Neural cell (in vitro differentiated cells): ENCODE measurements at regions not wholly inside any gene's neighbourhood (a gene's known extent, or its start where the extent isn't known, plus 50 kb on each side); places are given as distances from the start of the nearest gene placed in this dataset.

ENCODE experiments used
- H2AFZ ChIP-seq: fragments of 200-600, 300-800 bp; sonication (generic), shearing (Covaris generic); 2 replicates; pipeline ENCODE4 v1.6.0; 2014; ENCODE audit warnings: low read depth, mild to moderate bottlenecking, antibody characterized with exemption, low read length, moderate library complexity
- H3F3A ChIP-seq: fragments of 200-600 bp; shearing (Covaris generic); 2 replicates; pipeline ENCODE4 v1.6.1; 2016; ENCODE audit warnings: mild to moderate bottlenecking, moderate library complexity, mixed read lengths, antibody characterized with exemption, low read length; ENCODE audit not compliant: insufficient read depth, poor library complexity, severe bottlenecking
- H3K27ac ChIP-seq: fragments of 200-600, 300-800 bp; sonication (generic), shearing (Covaris generic); 2 replicates; pipeline ENCODE4 v1.5.1; 2014; ENCODE audit warnings: mild to moderate bottlenecking, low read length, moderate library complexity
- H3K27me3 ChIP-seq: fragments of 300-800, 200-600 bp; sonication (generic), shearing (Covaris generic); 2 replicates; pipeline ENCODE4 v1.6.0; 2014; ENCODE audit warnings: mild to moderate bottlenecking, low read depth, low read length, moderate library complexity; ENCODE audit not compliant: insufficient read depth
- H3K36me3 ChIP-seq: fragments of 300-800, 200-600 bp; sonication (generic), shearing (Covaris generic); 2 replicates; pipeline ENCODE4 v1.5.1; 2014; ENCODE audit warnings: mild to moderate bottlenecking, antibody characterized with exemption, low read length, moderate library complexity; ENCODE audit not compliant: insufficient read depth
- H3K4me2 ChIP-seq: fragments of 300-800, 200-600 bp; sonication (generic), shearing (Covaris generic); 2 replicates; pipeline ENCODE4 v1.6.0; 2014; ENCODE audit warnings: mild to moderate bottlenecking, low read length
- H3K4me3 ChIP-seq: fragments of 300-800, 200-600 bp; sonication (generic), shearing (Covaris generic); 2 replicates; pipeline ENCODE4 v1.5.1; 2014; ENCODE audit warnings: mild to moderate bottlenecking, low read length, moderate library complexity
- H3K79me2 ChIP-seq: fragments of 200-600 bp; shearing (Covaris generic); replicated peaks from 2 replicates; pipeline ENCODE4 v1.6.0; 2014; ENCODE audit warnings: mild to moderate bottlenecking, low read length, moderate library complexity; ENCODE audit not compliant: insufficient read depth
- H3K9ac ChIP-seq: fragments of 300-800, 200-600 bp; sonication (generic), shearing (Covaris generic); 2 replicates; pipeline ENCODE4 v1.6.1; 2016; ENCODE audit warnings: mild to moderate bottlenecking, low read length, mixed read lengths
- H3K9me2 ChIP-seq: fragments of 200-600 bp; shearing (Covaris generic); 2 replicates; pipeline ENCODE4 v1.6.1; 2016; ENCODE audit warnings: mild to moderate bottlenecking, low read length, mixed read lengths; ENCODE audit not compliant: insufficient read depth
- H3K9me3 ChIP-seq: fragments of 200-600, 300-800 bp; sonication (generic), shearing (Covaris generic); 2 replicates; pipeline ENCODE4 v1.6.1; 2016; ENCODE audit warnings: mild to moderate bottlenecking, mixed run types, low read length, moderate library complexity, mixed read lengths
- H4K20me1 ChIP-seq: fragments of 200-600 bp; shearing (Covaris generic); 2 replicates; pipeline ENCODE4 v1.6.1; 2016; ENCODE audit warnings: mild to moderate bottlenecking, mixed run types; ENCODE audit not compliant: insufficient read depth
- EP300 ChIP-seq: fragments of 450-650 bp; conservative IDR thresholded peaks from 2 replicates; pipeline ENCODE4 v1.6.1; 2014; ENCODE audit warnings: antibody characterized with exemption, mild to moderate bottlenecking, moderate library complexity; ENCODE audit not compliant: poor library complexity, severe bottlenecking
- EZH2 ChIP-seq: fragments of 200-600, 300-800 bp; shearing (Covaris generic), sonication (generic); IDR thresholded peaks from 2 replicates; pipeline ENCODE4 v1.6.1; 2014; ENCODE audit warnings: antibody characterized with exemption, low read length, borderline replicate concordance, mild to moderate bottlenecking; ENCODE audit not compliant: insufficient read depth, poor library complexity, severe bottlenecking
- MXI1 ChIP-seq: fragments of 450-650 bp; conservative IDR thresholded peaks from 2 replicates; pipeline ENCODE4 v1.6.1; 2014; ENCODE audit warnings: antibody characterized with exemption, mild to moderate bottlenecking; ENCODE audit not compliant: poor library complexity, severe bottlenecking
- POLR2AphosphoS5 ChIP-seq: IDR thresholded peaks from 2 replicates; pipeline ENCODE4 v1.6.1; 2012
- RAD21 ChIP-seq: fragments of 450-650 bp; conservative IDR thresholded peaks from 2 replicates; pipeline ENCODE4 v1.6.1; 2014; ENCODE audit warnings: antibody characterized with exemption, mild to moderate bottlenecking, moderate library complexity
- SMC3 ChIP-seq: fragments of 450-650 bp; conservative IDR thresholded peaks from 2 replicates; pipeline ENCODE4 v1.6.1; 2014; ENCODE audit warnings: antibody characterized with exemption, mild to moderate bottlenecking, moderate library complexity; ENCODE audit not compliant: poor library complexity
- TAF1 ChIP-seq: IDR thresholded peaks from 2 replicates; pipeline ENCODE4 v1.6.1; 2012; ENCODE audit warnings: low read depth
- TF ChIP-seq, protein P1 (sequence below): fragments of 450-650 bp; IDR thresholded peaks from 2 replicates; pipeline ENCODE4 v1.5.1; 2014; ENCODE audit warnings: antibody characterized with exemption, mild to moderate bottlenecking, moderate library complexity; ENCODE audit not compliant: poor library complexity, severe bottlenecking
- TF ChIP-seq, protein P2 (sequence below): IDR thresholded peaks from 2 replicates; pipeline ENCODE4 v1.6.1; 2012; ENCODE audit warnings: borderline replicate concordance

DNA sequence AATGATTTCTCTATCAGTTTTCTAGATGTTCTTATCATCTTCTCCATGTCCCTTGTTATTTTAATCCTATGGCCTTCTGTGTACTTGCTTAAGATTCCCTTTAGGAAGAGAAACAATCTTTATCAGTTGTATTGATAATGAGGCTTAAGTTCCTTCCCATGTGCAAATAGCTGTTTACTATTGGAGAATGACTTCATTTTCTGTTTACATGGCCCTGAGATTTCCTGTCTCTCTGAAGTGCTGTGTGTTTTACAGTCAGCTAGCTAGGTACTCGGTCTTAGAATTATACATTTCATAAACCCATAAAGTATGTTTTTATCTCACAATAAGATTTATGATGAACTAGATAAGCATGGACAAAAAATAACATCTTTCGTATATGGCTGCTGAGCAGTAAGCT lies 67.5 kb upstream of the CCDC179 start:
- H3K9me3 ChIP-seq, result no peaks in the 10 kb centered on the region
- H3K27ac ChIP-seq, result no peak overlapping the region
- no peaks in the 10 kb centered on the region for H3K9me2 ChIP-seq
- H4K20me1 ChIP-seq, result no peaks in the 10 kb centered on the region
- no peak overlapping the region for H3K4me2 ChIP-seq
- H3K9ac ChIP-seq, result no peak overlapping the region
- no peaks in the 10 kb centered on the region for H3F3A ChIP-seq
- TF ChIP-seq RAD21, result no peak
- TF ChIP-seq TAF1, result no peak
- no peak for TF ChIP-seq EZH2
- no peak for TF ChIP-seq MXI1
- TF ChIP-seq, protein P1, sequence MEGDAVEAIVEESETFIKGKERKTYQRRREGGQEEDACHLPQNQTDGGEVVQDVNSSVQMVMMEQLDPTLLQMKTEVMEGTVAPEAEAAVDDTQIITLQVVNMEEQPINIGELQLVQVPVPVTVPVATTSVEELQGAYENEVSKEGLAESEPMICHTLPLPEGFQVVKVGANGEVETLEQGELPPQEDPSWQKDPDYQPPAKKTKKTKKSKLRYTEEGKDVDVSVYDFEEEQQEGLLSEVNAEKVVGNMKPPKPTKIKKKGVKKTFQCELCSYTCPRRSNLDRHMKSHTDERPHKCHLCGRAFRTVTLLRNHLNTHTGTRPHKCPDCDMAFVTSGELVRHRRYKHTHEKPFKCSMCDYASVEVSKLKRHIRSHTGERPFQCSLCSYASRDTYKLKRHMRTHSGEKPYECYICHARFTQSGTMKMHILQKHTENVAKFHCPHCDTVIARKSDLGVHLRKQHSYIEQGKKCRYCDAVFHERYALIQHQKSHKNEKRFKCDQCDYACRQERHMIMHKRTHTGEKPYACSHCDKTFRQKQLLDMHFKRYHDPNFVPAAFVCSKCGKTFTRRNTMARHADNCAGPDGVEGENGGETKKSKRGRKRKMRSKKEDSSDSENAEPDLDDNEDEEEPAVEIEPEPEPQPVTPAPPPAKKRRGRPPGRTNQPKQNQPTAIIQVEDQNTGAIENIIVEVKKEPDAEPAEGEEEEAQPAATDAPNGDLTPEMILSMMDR, result no peak
- TF ChIP-seq POLR2AphosphoS5, result no peak
- TF ChIP-seq SMC3, result no peak
- TF ChIP-seq, protein P2, sequence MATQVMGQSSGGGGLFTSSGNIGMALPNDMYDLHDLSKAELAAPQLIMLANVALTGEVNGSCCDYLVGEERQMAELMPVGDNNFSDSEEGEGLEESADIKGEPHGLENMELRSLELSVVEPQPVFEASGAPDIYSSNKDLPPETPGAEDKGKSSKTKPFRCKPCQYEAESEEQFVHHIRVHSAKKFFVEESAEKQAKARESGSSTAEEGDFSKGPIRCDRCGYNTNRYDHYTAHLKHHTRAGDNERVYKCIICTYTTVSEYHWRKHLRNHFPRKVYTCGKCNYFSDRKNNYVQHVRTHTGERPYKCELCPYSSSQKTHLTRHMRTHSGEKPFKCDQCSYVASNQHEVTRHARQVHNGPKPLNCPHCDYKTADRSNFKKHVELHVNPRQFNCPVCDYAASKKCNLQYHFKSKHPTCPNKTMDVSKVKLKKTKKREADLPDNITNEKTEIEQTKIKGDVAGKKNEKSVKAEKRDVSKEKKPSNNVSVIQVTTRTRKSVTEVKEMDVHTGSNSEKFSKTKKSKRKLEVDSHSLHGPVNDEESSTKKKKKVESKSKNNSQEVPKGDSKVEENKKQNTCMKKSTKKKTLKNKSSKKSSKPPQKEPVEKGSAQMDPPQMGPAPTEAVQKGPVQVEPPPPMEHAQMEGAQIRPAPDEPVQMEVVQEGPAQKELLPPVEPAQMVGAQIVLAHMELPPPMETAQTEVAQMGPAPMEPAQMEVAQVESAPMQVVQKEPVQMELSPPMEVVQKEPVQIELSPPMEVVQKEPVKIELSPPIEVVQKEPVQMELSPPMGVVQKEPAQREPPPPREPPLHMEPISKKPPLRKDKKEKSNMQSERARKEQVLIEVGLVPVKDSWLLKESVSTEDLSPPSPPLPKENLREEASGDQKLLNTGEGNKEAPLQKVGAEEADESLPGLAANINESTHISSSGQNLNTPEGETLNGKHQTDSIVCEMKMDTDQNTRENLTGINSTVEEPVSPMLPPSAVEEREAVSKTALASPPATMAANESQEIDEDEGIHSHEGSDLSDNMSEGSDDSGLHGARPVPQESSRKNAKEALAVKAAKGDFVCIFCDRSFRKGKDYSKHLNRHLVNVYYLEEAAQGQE, result no peak
- TF ChIP-seq EP300, result no peak
- H3K79me2 ChIP-seq, result no peaks in the 10 kb centered on the region
- H3K36me3 ChIP-seq, result no peaks in the 10 kb centered on the region
- H2AFZ ChIP-seq, result no peak overlapping the region
- no peaks in the 10 kb centered on the region for H3K27me3 ChIP-seq
- H3K4me3 ChIP-seq, result no peak overlapping the region

DNA sequence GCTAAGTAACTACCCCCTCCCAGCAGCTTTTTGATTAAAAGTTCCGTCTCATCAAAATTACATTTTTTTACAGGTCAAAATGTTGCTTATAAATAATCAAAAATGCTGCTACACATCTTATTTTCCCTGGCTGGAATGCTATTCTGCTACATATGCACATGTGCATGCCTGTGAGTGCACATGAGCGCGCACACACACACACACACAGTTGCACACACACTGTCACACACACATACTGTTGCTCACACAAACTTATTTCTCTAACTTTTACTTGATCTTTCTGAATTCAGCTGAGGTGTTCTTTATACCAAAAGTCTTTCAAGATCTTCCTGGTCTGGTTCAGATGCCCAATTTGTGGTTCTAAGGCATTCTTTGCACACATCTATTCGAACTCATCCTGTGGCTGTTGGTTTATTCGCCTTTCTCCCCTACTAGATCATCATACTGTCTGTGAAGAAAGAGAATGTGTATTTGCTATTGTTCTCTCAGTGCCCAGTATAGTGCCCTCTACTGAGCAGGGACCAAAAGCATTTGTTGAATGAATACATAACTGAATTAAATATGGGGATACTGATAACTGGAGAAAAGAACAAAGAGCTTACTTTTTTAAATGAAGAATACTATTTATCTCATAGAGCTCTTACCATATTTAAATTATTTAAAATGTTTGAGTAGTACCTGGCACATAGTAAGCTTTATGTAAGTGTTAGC lies 68.1 kb upstream of the CCDC179 start:
- Histone ChIP-seq H3K4me3 (no peak overlapping the region), H3K4me2 (no peak overlapping the region), H3F3A (no peaks in the 10 kb centered on the region), H3K9ac (no peak overlapping the region), H3K79me2 (no peaks in the 10 kb centered on the region), H3K27ac (no peak overlapping the region), H3K27me3 (no peaks in the 10 kb centered on the region), H3K36me3 (no peaks in the 10 kb centered on the region), H2AFZ (no peak overlapping the region), H4K20me1 (no peaks in the 10 kb centered on the region), H3K9me2 (no peaks in the 10 kb centered on the region), H3K9me3 (no peaks in the 10 kb centered on the region)
- TF ChIP-seq, protein P1, result no peak
- TF ChIP-seq POLR2AphosphoS5 (no peak), SMC3 (no peak), RAD21 (no peak), MXI1 (no peak), EZH2 (no peak), TAF1 (no peak), EP300 (no peak)
- TF ChIP-seq, protein P2, result no peak
